SJCRH30 (cell line): ENCODE measurements at regions not wholly inside any gene's neighbourhood (a gene's known extent, or its start where the extent isn't known, plus 50 kb on each side); places are given as distances from the start of the nearest gene placed in this dataset.
A peak's percentile ranks its signal among the peaks of the same experiment; 100 is the strongest.
"Not testable (repeated sequence)": the region's sequence is repeated elsewhere in the genome, so short reads cannot be mapped to it uniquely, and the experiment has no call there.

Experiments
- DNase-seq, 2 experiments: peaks; one replicate each; pipeline ENCODE4 v3.0.0-alpha.2; 2015 to 2020
- H3K27ac ChIP-seq: fragments of 250-450 bp; sonication (Bioruptor Pico); 2 replicates; pipeline ENCODE4 v1.5.1; 2020; ENCODE audit warnings: mild to moderate bottlenecking, moderate library complexity
- H3K27me3 ChIP-seq: fragments of 250-450 bp; sonication (Bioruptor Pico); 2 replicates; pipeline ENCODE4 v1.5.1; 2020; ENCODE audit warnings: mild to moderate bottlenecking, moderate library complexity
- H3K36me3 ChIP-seq: fragments of 250-450 bp; sonication (Bioruptor Pico); 2 replicates; pipeline ENCODE4 v1.5.1; 2020; ENCODE audit warnings: mild to moderate bottlenecking, moderate library complexity
- H3K4me1 ChIP-seq: fragments of 250-450 bp; sonication (Bioruptor Pico); 2 replicates; pipeline ENCODE4 v1.5.1; 2020; ENCODE audit warnings: mild to moderate bottlenecking, moderate library complexity
- H3K4me3 ChIP-seq: fragments of 250-450 bp; sonication (Bioruptor Pico); 2 replicates; pipeline ENCODE4 v1.5.1; 2020; ENCODE audit warnings: mild to moderate bottlenecking, moderate library complexity
- H3K9me3 ChIP-seq: fragments of 250-450 bp; sonication (Bioruptor Pico); replicated peaks from 2 replicates; pipeline ENCODE4 v1.5.1; 2020; ENCODE audit warnings: mild to moderate bottlenecking, moderate library complexity

- not testable (repeated sequence) for H3K9me3 ChIP-seq, H3K36me3 ChIP-seq, H3K4me3 ChIP-seq, DNase-seq, H3K27ac ChIP-seq, H3K27me3 ChIP-seq
- H3K4me1 ChIP-seq = peaks cover 23% of the 10 kb centered on the region
These were observed 169.8 kb upstream of the ATXN1 start for GRCh38 chr6:16931079-16931478.

- H3K27me3 ChIP-seq = no peaks in the 10 kb centered on the region
- H3K36me3 ChIP-seq = no peaks in the 10 kb centered on the region
- no peak overlapping the region for H3K4me3 ChIP-seq
- H3K4me1 ChIP-seq = peaks cover 22% of the 10 kb centered on the region
- H3K9me3 ChIP-seq = no peaks in the 10 kb centered on the region
- DNase-seq = no peak
- H3K27ac ChIP-seq = peak overlapping the region; percentile 92
These were observed 169.2 kb upstream of the ATXN1 start for GRCh38 chr6:16930432-16930831.

- Histone ChIP-seq H3K9me3 (no peaks in the 10 kb centered on the region), H3K36me3 (no peaks in the 10 kb centered on the region), H3K4me3 (no peak overlapping the region), H3K27ac (peak overlapping the region; percentile 92), H3K4me1 (peaks cover 22% of the 10 kb centered on the region), H3K27me3 (no peaks in the 10 kb centered on the region)
- DNase-seq = peak; percentile 49 to 74
These were observed 168.5 kb upstream of the ATXN1 start for GRCh38 chr6:16929809-16930208.

GRCh38 chr6:16928387-16928786 is 167.1 kb upstream of the ATXN1 start:
- no peak for DNase-seq
- peak overlapping the region; percentile 92; the same call in 1 of the 2 replicates for H3K27ac ChIP-seq
- H3K4me3 ChIP-seq = no peak overlapping the region
- H3K9me3 ChIP-seq = no peaks in the 10 kb centered on the region
- peaks cover 17% of the 10 kb centered on the region for H3K4me1 ChIP-seq
- H3K36me3 ChIP-seq = no peaks in the 10 kb centered on the region
- no peaks in the 10 kb centered on the region for H3K27me3 ChIP-seq

- peaks cover 17% of the 10 kb centered on the region for H3K4me1 ChIP-seq
- H3K4me3 ChIP-seq = no peak overlapping the region
- DNase-seq = no peak
- no peaks in the 10 kb centered on the region for H3K9me3 ChIP-seq
- H3K36me3 ChIP-seq = no peaks in the 10 kb centered on the region
- no peaks in the 10 kb centered on the region for H3K27me3 ChIP-seq
- H3K27ac ChIP-seq = no peak overlapping the region
These were observed 165.9 kb upstream of the ATXN1 start for GRCh38 chr6:16927205-16927604.

- Histone ChIP-seq H3K36me3 (no peaks in the 10 kb centered on the region), H3K27me3 (no peaks in the 10 kb centered on the region), H3K9me3 (no peaks in the 10 kb centered on the region), H3K4me1 (peaks cover 17% of the 10 kb centered on the region), H3K27ac (no peak overlapping the region), H3K4me3 (no peak overlapping the region)
- DNase-seq = no peak
These were observed 164.2 kb upstream of the ATXN1 start for GRCh38 chr6:16925461-16925860.

- H3K27ac ChIP-seq = no peak overlapping the region
- H3K27me3 ChIP-seq = no peaks in the 10 kb centered on the region
- no peaks in the 10 kb centered on the region for H3K36me3 ChIP-seq
- DNase-seq = no peak
- no peaks in the 10 kb centered on the region for H3K9me3 ChIP-seq
- no peaks in the 10 kb centered on the region for H3K4me1 ChIP-seq
- no peak overlapping the region for H3K4me3 ChIP-seq
These were observed 161.0 kb upstream of the ATXN1 start for GRCh38 chr6:16922282-16922681.

GRCh38 chr6:16921399-16922110 is 160.3 kb upstream of the ATXN1 start:
- no peaks in the 10 kb centered on the region for H3K4me1 ChIP-seq
- no peaks in the 10 kb centered on the region for H3K36me3 ChIP-seq
- no peak for DNase-seq
- no peaks in the 10 kb centered on the region for H3K27me3 ChIP-seq
- H3K27ac ChIP-seq = no peak overlapping the region
- H3K9me3 ChIP-seq = no peaks in the 10 kb centered on the region
- H3K4me3 ChIP-seq = no peak overlapping the region

- H3K36me3 ChIP-seq = no peaks in the 10 kb centered on the region
- H3K27ac ChIP-seq = no peak overlapping the region
- H3K27me3 ChIP-seq = no peaks in the 10 kb centered on the region
- H3K4me1 ChIP-seq = no peaks in the 10 kb centered on the region
- H3K9me3 ChIP-seq = no peaks in the 10 kb centered on the region
- no peak overlapping the region for H3K4me3 ChIP-seq
- no peak for DNase-seq
These were observed 157.3 kb upstream of the ATXN1 start for GRCh38 chr6:16918586-16918985.

GRCh38 chr6:16914184-16914583 is 152.9 kb upstream of the ATXN1 start:
- no peak for DNase-seq
- Histone ChIP-seq H3K4me1 (no peaks in the 10 kb centered on the region), H3K9me3 (no peaks in the 10 kb centered on the region), H3K36me3 (no peaks in the 10 kb centered on the region), H3K27ac (no peak overlapping the region), H3K27me3 (no peaks in the 10 kb centered on the region), H3K4me3 (no peak overlapping the region)

- no peak for DNase-seq
- H3K36me3 ChIP-seq = no peaks in the 10 kb centered on the region
- H3K4me1 ChIP-seq = no peaks in the 10 kb centered on the region
- H3K9me3 ChIP-seq = no peaks in the 10 kb centered on the region
- no peaks in the 10 kb centered on the region for H3K27me3 ChIP-seq
- H3K27ac ChIP-seq = no peak overlapping the region
- no peak overlapping the region for H3K4me3 ChIP-seq
These were observed 151.5 kb upstream of the ATXN1 start for GRCh38 chr6:16912756-16913155.

GRCh38 chr6:16911088-16911487 is 149.8 kb upstream of the ATXN1 start:
- DNase-seq = no peak
- H3K4me3 ChIP-seq = no peak overlapping the region
- no peaks in the 10 kb centered on the region for H3K27me3 ChIP-seq
- no peaks in the 10 kb centered on the region for H3K36me3 ChIP-seq
- H3K4me1 ChIP-seq = no peaks in the 10 kb centered on the region
- no peak overlapping the region for H3K27ac ChIP-seq
- no peaks in the 10 kb centered on the region for H3K9me3 ChIP-seq

GRCh38 chr6:16909658-16910360 is 148.5 kb upstream of the ATXN1 start:
- no peak overlapping the region for H3K27ac ChIP-seq
- H3K36me3 ChIP-seq = no peaks in the 10 kb centered on the region
- no peaks in the 10 kb centered on the region for H3K9me3 ChIP-seq
- no peaks in the 10 kb centered on the region for H3K4me1 ChIP-seq
- DNase-seq = no peak
- no peak overlapping the region for H3K4me3 ChIP-seq
- H3K27me3 ChIP-seq = no peaks in the 10 kb centered on the region

- Histone ChIP-seq H3K36me3 (no peaks in the 10 kb centered on the region), H3K9me3 (no peaks in the 10 kb centered on the region), H3K4me3 (no peak overlapping the region), H3K27ac (no peak overlapping the region), H3K27me3 (no peaks in the 10 kb centered on the region), H3K4me1 (peaks cover 11% of the 10 kb centered on the region)
- no peak for DNase-seq
These were observed 146.7 kb upstream of the ATXN1 start for GRCh38 chr6:16907991-16908390.

GRCh38 chr6:16904957-16905356 is 143.7 kb upstream of the ATXN1 start:
- Histone ChIP-seq H3K27me3 (no peaks in the 10 kb centered on the region), H3K4me1 (peaks cover 14% of the 10 kb centered on the region), H3K4me3 (no peak overlapping the region), H3K27ac (no peak overlapping the region), H3K9me3 (no peaks in the 10 kb centered on the region), H3K36me3 (no peaks in the 10 kb centered on the region)
- DNase-seq = no peak

- peaks cover 14% of the 10 kb centered on the region for H3K4me1 ChIP-seq
- peak overlapping the region; percentile 67 for H3K27ac ChIP-seq
- peak; percentile 27 to 60 for DNase-seq
- no peaks in the 10 kb centered on the region for H3K36me3 ChIP-seq
- H3K4me3 ChIP-seq = peak overlapping the region; percentile 38
- H3K9me3 ChIP-seq = no peaks in the 10 kb centered on the region
- no peaks in the 10 kb centered on the region for H3K27me3 ChIP-seq
These were observed 142.2 kb upstream of the ATXN1 start for GRCh38 chr6:16903470-16903869.
